NCI-H1436 (cell line): ENCODE measurements at regions not wholly inside any gene's neighbourhood (a gene's known extent, or its start where the extent isn't known, plus 50 kb on each side); places are given as distances from the start of the nearest gene placed in this dataset.

ENCODE experiments used
- DNase-seq: peaks from one replicate; lab custom pipeline; 2025; lab: John Stamatoyannopoulos, UW

DNA sequence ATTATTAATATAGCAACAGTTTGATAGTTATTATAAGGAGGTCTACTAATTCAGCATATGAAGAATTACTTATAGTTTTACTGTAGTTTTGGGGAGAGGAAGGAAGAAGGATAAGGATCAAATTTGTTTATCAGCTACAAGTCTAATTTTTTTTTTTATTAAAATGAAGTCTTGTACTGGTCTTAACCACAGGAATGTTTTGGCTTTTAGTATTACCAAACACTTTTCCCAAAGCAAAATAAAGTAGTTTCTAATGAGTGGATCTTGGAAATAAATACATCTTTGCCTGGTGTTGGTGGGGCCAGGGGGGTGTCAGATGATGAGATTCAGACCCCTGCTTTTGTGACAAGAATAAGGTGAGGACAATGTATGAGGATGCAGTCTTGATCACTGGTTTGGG lies 57.2 kb upstream of the ZDHHC17 start:
- no peak for DNase-seq

DNA sequence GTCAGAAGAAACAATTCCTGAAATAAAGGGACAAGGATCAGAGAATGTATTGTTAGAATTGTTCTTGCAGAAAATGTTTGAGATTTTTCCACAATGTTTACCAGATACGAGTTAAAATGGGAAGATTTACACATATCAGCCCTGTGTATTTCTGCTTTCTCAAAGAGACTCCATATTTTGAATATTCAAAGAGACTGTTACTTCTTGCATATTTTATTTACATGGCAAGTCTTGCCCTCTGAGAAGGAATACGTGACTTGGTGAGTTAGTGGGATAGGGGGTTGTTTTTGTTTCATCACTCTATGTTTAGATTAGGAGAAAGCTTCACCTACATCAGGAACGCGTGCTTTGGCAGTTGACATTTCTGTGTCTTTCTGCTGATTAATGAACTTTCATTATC lies 56.1 kb upstream of the ZDHHC17 start:
- DNase-seq, result no peak

GRCh38 chr12:76708296-76708695 lies 55.6 kb upstream of the ZDHHC17 start:
- no peak for DNase-seq

DNA sequence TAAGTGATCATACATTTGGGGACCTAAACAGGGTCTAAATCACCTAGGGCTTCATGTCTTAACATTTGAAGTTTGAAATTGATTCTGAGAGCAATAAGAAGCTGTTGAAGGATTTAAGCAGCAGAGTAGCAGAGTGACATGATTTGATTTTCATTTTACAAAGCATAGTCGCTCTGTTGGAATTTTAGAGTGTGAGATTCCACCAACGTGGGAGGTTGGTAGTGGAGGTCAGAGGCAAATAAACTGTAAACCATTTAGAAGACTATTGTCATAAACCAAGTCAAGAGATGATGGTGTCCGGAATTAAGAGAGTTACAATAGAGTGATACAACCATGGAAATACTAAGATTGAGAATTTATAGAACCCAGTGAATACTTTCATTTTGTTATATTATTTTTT lies 52.7 kb upstream of the ZDHHC17 start:
- DNase-seq, result no peak

- no peak for DNase-seq
Observed at GRCh38 chr12:76713130-76713529, 50.8 kb upstream of the ZDHHC17 start.

- no peak for DNase-seq
Observed at GRCh38 chr12:76713986-76714385, 49.9 kb upstream of the ZDHHC17 start.
